Left ventricle myocardium inferior (tissue), 1 donor: ENCODE measurements at regions not wholly inside any gene's neighbourhood (a gene's known extent, or its start where the extent isn't known, plus 50 kb on each side); places are given as distances from the start of the nearest gene placed in this dataset.

ENCODE experiments used
- DNase-seq: peaks from one replicate; pipeline ENCODE4 v3.0.0-alpha.2; 2020
- H3K27ac ChIP-seq: fragments of 200-600 bp; replicated peaks from 2 replicates; pipeline ENCODE4 v1.8.0; 2021
- H3K27me3 ChIP-seq: fragments of 200-600 bp; 2 replicates; pipeline ENCODE4 v1.8.0; 2021; ENCODE audit warnings: low read depth
- H3K36me3 ChIP-seq: fragments of 200-600 bp; 2 replicates; pipeline ENCODE4 v1.8.0; 2021
- H3K4me1 ChIP-seq: fragments of 200-600 bp; 2 replicates; pipeline ENCODE4 v1.8.0; 2021
- H3K4me3 ChIP-seq: fragments of 200-600 bp; 2 replicates; pipeline ENCODE4 v1.8.0; 2021; ENCODE audit warnings: mild to moderate bottlenecking, moderate library complexity
- H3K9me3 ChIP-seq: fragments of 200-600 bp; replicated peaks from 2 replicates; pipeline ENCODE4 v1.8.0; 2021
- CTCF ChIP-seq: fragments of 200-600 bp; IDR thresholded peaks from 2 replicates; pipeline ENCODE4 v1.8.0; 2021; ENCODE audit warnings: antibody characterized with exemption, mild to moderate bottlenecking, borderline replicate concordance
- intact Hi-C: fragments of 100-400 bp; cut with micrococcal nuclease; formaldehyde crosslinking; loops from one replicate; pipeline ENCODE4 v1.11.0; 2022
- donor health status: DM: no; HTN: yes; CAD: no; lungs with severe emphysema.

GRCh38 chr17:63094631-63095030 is 128.6 kb downstream of the TANC2 start:
- H3K4me1 ChIP-seq, result no peaks in the 10 kb centered on the region
- H3K27me3 ChIP-seq, result no peaks in the 10 kb centered on the region
- TF ChIP-seq CTCF, result no peak
- intact Hi-C loops, result no loop called here
- H3K9me3 ChIP-seq, result peaks cover 7% of the 10 kb centered on the region
- DNase-seq, result no peak
- H3K27ac ChIP-seq, result no peak overlapping the region
- H3K4me3 ChIP-seq, result no peak overlapping the region
- no peaks in the 10 kb centered on the region for H3K36me3 ChIP-seq

- Histone ChIP-seq H3K4me1 (no peaks in the 10 kb centered on the region), H3K36me3 (no peaks in the 10 kb centered on the region), H3K27me3 (no peaks in the 10 kb centered on the region), H3K27ac (no peak overlapping the region), H3K4me3 (no peak overlapping the region), H3K9me3 (peaks cover 7% of the 10 kb centered on the region)
- TF ChIP-seq CTCF, result no peak
- DNase-seq, result no peak
- intact Hi-C loops, result no loop called here
Observed at GRCh38 chr17:63095459-63095858, 129.4 kb downstream of the TANC2 start.

- Histone ChIP-seq H3K27me3 (no peaks in the 10 kb centered on the region), H3K9me3 (peaks cover 7% of the 10 kb centered on the region), H3K27ac (no peak overlapping the region), H3K4me3 (no peak overlapping the region), H3K36me3 (no peaks in the 10 kb centered on the region), H3K4me1 (no peaks in the 10 kb centered on the region)
- intact Hi-C loops, result no loop called here
- no peak for TF ChIP-seq CTCF
- no peak for DNase-seq
Observed at GRCh38 chr17:63095879-63096278, 129.8 kb downstream of the TANC2 start.

GRCh38 chr17:63096426-63096825 is 130.4 kb downstream of the TANC2 start:
- H3K4me1 ChIP-seq, result no peaks in the 10 kb centered on the region
- H3K4me3 ChIP-seq, result no peak overlapping the region
- no peaks in the 10 kb centered on the region for H3K36me3 ChIP-seq
- no peak overlapping the region for H3K27ac ChIP-seq
- TF ChIP-seq CTCF, result no peak
- H3K9me3 ChIP-seq, result peaks cover 1% of the 10 kb centered on the region
- DNase-seq, result no peak
- no peaks in the 10 kb centered on the region for H3K27me3 ChIP-seq
- intact Hi-C loops, result no loop called here

- no peak overlapping the region for H3K27ac ChIP-seq
- H3K4me3 ChIP-seq, result no peak overlapping the region
- no peak for DNase-seq
- H3K27me3 ChIP-seq, result no peaks in the 10 kb centered on the region
- no peaks in the 10 kb centered on the region for H3K9me3 ChIP-seq
- intact Hi-C loops, result no loop called here
- no peaks in the 10 kb centered on the region for H3K36me3 ChIP-seq
- H3K4me1 ChIP-seq, result no peaks in the 10 kb centered on the region
- TF ChIP-seq CTCF, result no peak
Observed at GRCh38 chr17:63099425-63099824, 133.4 kb downstream of the TANC2 start.

- Histone ChIP-seq H3K4me1 (no peaks in the 10 kb centered on the region), H3K27ac (no peak overlapping the region), H3K4me3 (no peak overlapping the region), H3K36me3 (no peaks in the 10 kb centered on the region), H3K27me3 (no peaks in the 10 kb centered on the region), H3K9me3 (no peaks in the 10 kb centered on the region)
- intact Hi-C loops, result no loop called here
- DNase-seq, result no peak
- TF ChIP-seq CTCF, result no peak
Observed at GRCh38 chr17:63102034-63102433, 136.0 kb downstream of the TANC2 start.
